GM13977 (cell line): ENCODE measurements at regions not wholly inside any gene's neighbourhood (a gene's known extent, or its start where the extent isn't known, plus 50 kb on each side); places are given as distances from the start of the nearest gene placed in this dataset.

Experiments used
- DNase-seq: peaks from one replicate; pipeline ENCODE4 v3.0.0; 2012; ENCODE audit warnings: low spot score
- in situ Hi-C: fragments of 300-500 bp; cut with MboI; formaldehyde crosslinking; loops from one replicate; pipeline ENCODE4 v1.12.0; 2022; ENCODE audit warnings: low sequenced_read_pairs, low pct_unique_long_range_greater_than_20kb, mixed read lengths, inconsistent platforms; ENCODE audit not compliant: unreplicated experiment
- TF ChIP-seq, protein P1 (sequence below): IDR thresholded peaks from 2 replicates; pipeline ENCODE4 v1.5.1; 2012; ENCODE audit warnings: mild to moderate bottlenecking, control low read depth; ENCODE audit not compliant: insufficient read depth; ENCODE audit errors: extremely low read depth, missing control alignments

- no peak for DNase-seq
- TF ChIP-seq, protein P1, sequence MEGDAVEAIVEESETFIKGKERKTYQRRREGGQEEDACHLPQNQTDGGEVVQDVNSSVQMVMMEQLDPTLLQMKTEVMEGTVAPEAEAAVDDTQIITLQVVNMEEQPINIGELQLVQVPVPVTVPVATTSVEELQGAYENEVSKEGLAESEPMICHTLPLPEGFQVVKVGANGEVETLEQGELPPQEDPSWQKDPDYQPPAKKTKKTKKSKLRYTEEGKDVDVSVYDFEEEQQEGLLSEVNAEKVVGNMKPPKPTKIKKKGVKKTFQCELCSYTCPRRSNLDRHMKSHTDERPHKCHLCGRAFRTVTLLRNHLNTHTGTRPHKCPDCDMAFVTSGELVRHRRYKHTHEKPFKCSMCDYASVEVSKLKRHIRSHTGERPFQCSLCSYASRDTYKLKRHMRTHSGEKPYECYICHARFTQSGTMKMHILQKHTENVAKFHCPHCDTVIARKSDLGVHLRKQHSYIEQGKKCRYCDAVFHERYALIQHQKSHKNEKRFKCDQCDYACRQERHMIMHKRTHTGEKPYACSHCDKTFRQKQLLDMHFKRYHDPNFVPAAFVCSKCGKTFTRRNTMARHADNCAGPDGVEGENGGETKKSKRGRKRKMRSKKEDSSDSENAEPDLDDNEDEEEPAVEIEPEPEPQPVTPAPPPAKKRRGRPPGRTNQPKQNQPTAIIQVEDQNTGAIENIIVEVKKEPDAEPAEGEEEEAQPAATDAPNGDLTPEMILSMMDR, result no peak
- in situ Hi-C loops, result no loop called here
Measured at GRCh38 chr17:83193336-83194185, 114.2 kb downstream of the METRNL start.

- TF ChIP-seq, protein P1, result no peak
- in situ Hi-C loops, result no loop called here
Measured at GRCh38 chr17:83194186-83194561, 114.8 kb downstream of the METRNL start.

DNA sequence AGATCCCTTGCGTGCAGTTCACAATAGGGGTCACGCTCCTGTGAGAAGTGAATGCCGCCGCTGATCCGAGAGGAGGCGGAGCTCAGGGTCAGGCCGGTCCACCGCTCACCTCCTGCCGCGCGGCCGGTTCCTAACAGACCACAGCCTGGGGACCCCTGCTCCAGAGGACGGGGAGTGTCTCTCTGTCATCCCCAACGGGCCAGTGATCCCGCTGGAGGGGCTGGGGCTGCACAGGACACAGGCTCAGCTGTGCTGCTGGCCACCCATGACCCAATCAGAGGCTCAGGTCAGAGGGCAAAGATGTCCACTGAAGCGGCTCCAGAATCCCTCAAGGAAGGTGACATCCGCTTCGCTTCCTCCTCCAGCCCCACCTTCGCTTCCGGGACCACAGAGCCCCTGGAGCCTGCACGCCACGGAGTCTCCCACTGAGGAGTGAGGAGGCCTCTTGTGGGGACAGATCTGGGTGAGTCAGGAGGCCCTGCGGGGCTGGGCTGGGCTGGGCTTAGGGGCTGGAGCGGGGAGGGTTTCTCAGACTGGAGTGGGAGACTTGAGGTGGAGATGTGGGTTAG is 115.4 kb downstream of the METRNL start:
- TF ChIP-seq, protein P1, result no peak
- in situ Hi-C loops, result no loop called here
- DNase-seq, result no peak

More at GRCh38 chr17:83194186-83194561, 114.8 kb downstream of the METRNL start:
- no peak for DNase-seq

DNA sequence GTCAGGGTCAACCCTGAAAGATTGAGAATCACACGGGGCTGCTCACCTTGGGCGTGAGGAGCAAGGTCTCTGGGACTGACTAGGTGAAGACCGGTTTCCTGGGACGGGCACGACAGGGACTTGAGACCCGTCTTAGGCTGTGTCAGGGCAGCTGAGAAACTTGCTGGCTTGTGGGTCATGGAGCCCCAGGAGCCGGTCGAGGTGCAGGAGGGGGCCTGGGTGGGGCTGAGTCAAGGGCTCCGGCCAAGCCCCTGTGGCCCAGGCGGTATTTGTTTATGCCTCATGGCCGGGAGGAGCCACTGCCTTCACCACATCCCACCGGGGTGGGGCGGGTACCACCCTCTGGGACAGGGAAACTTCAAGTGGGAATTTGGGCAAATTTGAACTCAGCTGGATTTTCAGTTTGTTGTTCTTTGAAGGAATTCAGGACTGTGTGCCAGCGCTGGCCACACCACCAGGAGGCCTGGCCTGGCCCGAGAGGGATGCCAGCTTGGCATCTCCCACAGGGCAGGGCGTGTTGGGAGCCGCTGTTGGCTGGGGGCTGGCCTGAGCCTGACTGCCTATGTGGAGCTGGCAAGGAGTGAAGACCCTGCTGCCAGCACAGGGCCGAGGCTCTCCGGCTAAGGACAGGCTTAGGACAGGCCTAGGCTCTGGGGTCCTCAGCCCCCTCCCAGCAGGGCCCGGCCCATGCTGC is 116.1 kb downstream of the METRNL start:
- DNase-seq, result no peak
- in situ Hi-C loops, result no loop called here

DNA sequence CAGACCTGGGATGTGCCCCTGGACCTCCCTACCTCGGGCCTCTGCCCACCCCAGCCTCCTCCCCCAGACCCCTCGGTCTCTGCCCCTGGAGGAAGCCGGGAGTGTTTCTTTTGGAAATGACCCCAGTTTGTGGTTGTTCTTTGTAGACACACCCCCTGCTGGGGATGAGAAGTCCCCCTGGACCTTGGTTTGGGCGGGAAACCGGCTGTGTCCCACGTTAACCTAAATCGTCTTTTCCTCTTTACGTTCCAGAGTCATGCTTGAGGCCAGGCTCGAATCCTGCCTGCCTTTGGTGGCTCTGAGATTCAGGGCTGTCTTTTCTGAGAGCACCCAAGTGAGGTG is 116.6 kb downstream of the METRNL start:
- in situ Hi-C loops, result no loop called here
- TF ChIP-seq, protein P1, result no peak
- DNase-seq, result no peak

More for the DNA sequence above, 116.1 kb downstream of the METRNL start:
- TF ChIP-seq, protein P1, result no peak

DNA sequence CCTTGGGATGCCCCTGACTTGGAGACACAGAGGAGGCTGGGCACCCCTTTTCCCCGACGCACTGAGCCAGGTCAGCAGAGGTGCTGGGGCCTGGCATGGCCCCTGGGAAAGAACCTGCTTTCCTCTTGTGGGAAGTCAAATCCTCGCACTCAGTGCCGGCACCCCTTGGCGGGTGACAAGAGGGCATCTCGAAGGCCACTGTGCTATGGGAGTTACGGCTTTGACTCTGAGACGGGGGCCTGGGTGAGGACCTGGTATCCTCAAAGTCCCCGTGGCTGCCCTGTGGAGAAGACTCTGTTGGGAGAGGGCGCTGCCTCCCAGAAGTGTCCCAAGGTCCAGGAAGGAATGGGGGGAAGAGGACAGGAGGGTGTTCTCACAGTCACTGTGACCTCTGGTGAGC is 117.0 kb downstream of the METRNL start:
- in situ Hi-C loops, result no loop called here
- TF ChIP-seq, protein P1, result no peak
- DNase-seq, result no peak
